Panc1 (cell line): ENCODE measurements at regions not wholly inside any gene's neighbourhood (a gene's known extent, or its start where the extent isn't known, plus 50 kb on each side); places are given as distances from the start of the nearest gene placed in this dataset.

Source experiments
- ATAC-seq: fragments of 200-7000 bp; cut with Tn5 transposase; 2 replicates; pipeline ENCODE4 v1.9.1; 2020; ENCODE audit warnings: mild to moderate bottlenecking, moderate library complexity
- BruUV-seq: library from RNA; stranded (reverse); fragments of 400-500 nt; replicated peaks from 2 replicates; lab custom pipeline; 2021; lab: Mats Ljungman, UMichigan
- CTCF ChIA-PET: fragments of 300-600 bp; sonication (Branson Sonifier 250); formaldehyde crosslinking; loops from one replicate; lab custom pipeline; 2022; ENCODE audit warnings: antibody characterized with exemption; lab: Charles Lee
- POLR2A ChIA-PET: fragments of 300-600 bp; sonication (Branson Sonifier 250); formaldehyde crosslinking; loops from one replicate; lab custom pipeline; 2022; ENCODE audit warnings: antibody characterized with exemption; lab: Charles Lee
- DNase-seq: peaks from one replicate; pipeline ENCODE4 v3.0.0-alpha.2; 2010; ENCODE audit warnings: low read depth, low spot score
- H3K27ac ChIP-seq: 2 replicates; pipeline ENCODE4 v1.5.1; 2011; ENCODE audit warnings: mild to moderate bottlenecking, low read length, inconsistent platforms
- H3K27me3 ChIP-seq: fragments of 200-500 bp; sonication (Bioruptor generic); 2 replicates; pipeline ENCODE4 v1.6.0; 2014; ENCODE audit warnings: low read length, inconsistent platforms; ENCODE audit not compliant: control insufficient read depth, insufficient read depth
- H3K36me3 ChIP-seq: fragments of 200-500 bp; sonication (Bioruptor generic); 2 replicates; pipeline ENCODE4 v1.5.1; 2014; ENCODE audit warnings: inconsistent platforms, mild to moderate bottlenecking, low read length, moderate library complexity; ENCODE audit not compliant: control insufficient read depth, insufficient read depth
- H3K4me1 ChIP-seq: 2 replicates; pipeline ENCODE4 v1.5.1; 2011; ENCODE audit warnings: inconsistent platforms, mild to moderate bottlenecking, low read length, moderate library complexity; ENCODE audit not compliant: control insufficient read depth, insufficient read depth
- H3K4me3 ChIP-seq, 2 experiments: 2 replicates each; pipeline ENCODE4 v1.5.1; 2011 to 2012; ENCODE audit warnings: low read depth in 2 of 2, low read length in 2 of 2, mild to moderate bottlenecking in 2 of 2, inconsistent platforms in 1 of 2, moderate library complexity in 1 of 2
- H3K9me3 ChIP-seq: fragments of 200-500 bp; sonication (Bioruptor generic); 2 replicates; pipeline ENCODE4 v1.5.1; 2014; ENCODE audit warnings: low read depth, mild to moderate bottlenecking, inconsistent platforms, low read length, moderate library complexity; ENCODE audit not compliant: control insufficient read depth, insufficient read depth
- CTCF ChIP-seq: fragments of 450-650 bp; IDR thresholded peaks from 2 replicates; pipeline ENCODE4 v1.5.1; 2017; ENCODE audit warnings: mild to moderate bottlenecking
- POLR2AphosphoS5 ChIP-seq: IDR thresholded peaks from 2 replicates; pipeline ENCODE4 v1.6.1; 2012; ENCODE audit warnings: mild to moderate bottlenecking, low read depth, low read length, moderate library complexity
- REST ChIP-seq, 2 experiments: IDR thresholded peaks; 2 replicates each; pipeline ENCODE4 v1.6.1; 2011 to 2012; ENCODE audit warnings: low read depth in 2 of 2, control low read depth in 1 of 2, low read length in 1 of 2, mild to moderate bottlenecking in 1 of 2, moderate library complexity in 1 of 2; ENCODE audit not compliant: insufficient read depth in 1 of 2
- SIN3A ChIP-seq: IDR thresholded peaks from 2 replicates; pipeline ENCODE4 v1.6.1; 2012; ENCODE audit warnings: low read depth, mild to moderate bottlenecking, low read length, moderate library complexity, borderline replicate concordance; ENCODE audit not compliant: insufficient read depth
- TCF7L2 ChIP-seq: IDR thresholded peaks from 2 replicates; pipeline ENCODE4 v1.6.1; 2011; ENCODE audit warnings: mild to moderate bottlenecking, low read depth, low read length, inconsistent platforms
- in situ Hi-C: cut with HindIII; loops from 2 replicates; pipeline ENCODE4 v1.10.0; 2016; ENCODE audit warnings: low sequenced_read_pairs, low pct_unique_long_range_greater_than_20kb
- intact Hi-C: fragments of 100-400 bp; cut with micrococcal nuclease; formaldehyde crosslinking; loops from one replicate; pipeline ENCODE4 v1.10.0; 2022; ENCODE audit not compliant: unreplicated experiment

GRCh38 chr12:85568395-85569103 lies 267.7 kb downstream of the RASSF9 start:
- CTCF ChIA-PET: interaction anchor here (0.6 kb wide), 1 partner anchor 658 kb away, joined by 4 read pairs; no protein-coding TSS in a partner anchor

GRCh38 chr12:85569261-85569660 lies 266.9 kb downstream of the RASSF9 start:
- Histone ChIP-seq H3K27ac (no peak overlapping the region), H3K27me3 (no peaks in the 10 kb centered on the region), H3K9me3 (no peaks in the 10 kb centered on the region), H3K4me1 (no peaks in the 10 kb centered on the region), H3K36me3 (no peaks in the 10 kb centered on the region), H3K4me3 (no peak overlapping the region)
- no TSS peak for BruUV-seq
- DNase-seq (no peak), ATAC-seq (no peak)
- in situ Hi-C loops: no loop called here
- ChIA-PET POLR2A (no interaction called here), CTCF (no interaction called here)
- intact Hi-C loops: no loop called here
- TF ChIP-seq SIN3A: no peak
- no peak for TF ChIP-seq TCF7L2
- TF ChIP-seq POLR2AphosphoS5: no peak

More at GRCh38 chr12:85568395-85569103, 267.7 kb downstream of the RASSF9 start:
- POLR2A ChIA-PET: no interaction called here
- intact Hi-C loops (no loop called here), in situ Hi-C loops (no loop called here)
- no peak for TF ChIP-seq TCF7L2
- TF ChIP-seq SIN3A: no peak
- TF ChIP-seq REST (IDR thresholded peaks at IDR 0.05; ENCODE audit: insufficient read depth in 1 of 2, low read depth in 2 of 2, low read length in 1 of 2): no peak
- no peak for TF ChIP-seq CTCF
- H3K27ac ChIP-seq: no peak overlapping the region
- no peak for DNase-seq
- H3K4me3 ChIP-seq: no peak overlapping the region
- no peaks in the 10 kb centered on the region for H3K9me3 ChIP-seq
- no peaks in the 10 kb centered on the region for H3K4me1 ChIP-seq
- no peaks in the 10 kb centered on the region for H3K27me3 ChIP-seq
- no TSS peak for BruUV-seq
- no peaks in the 10 kb centered on the region for H3K36me3 ChIP-seq
- ATAC-seq: no peak

- in situ Hi-C loops: no loop called here
- Histone ChIP-seq H3K4me3 (no peak overlapping the region), H3K9me3 (no peaks in the 10 kb centered on the region), H3K27me3 (no peaks in the 10 kb centered on the region), H3K4me1 (no peaks in the 10 kb centered on the region), H3K36me3 (no peaks in the 10 kb centered on the region), H3K27ac (no peak overlapping the region)
- ChIA-PET CTCF (interaction anchor here (0.6 kb wide), 1 partner anchor 252 kb away, joined by 5 read pairs; no protein-coding TSS in a partner anchor), POLR2A (no interaction called here)
- no TSS peak for BruUV-seq
- TF ChIP-seq SIN3A: no peak
- TF ChIP-seq REST (IDR thresholded peaks at IDR 0.05; ENCODE audit: insufficient read depth in 1 of 2, low read depth in 2 of 2, low read length in 1 of 2): no peak
- TF ChIP-seq TCF7L2: no peak
- TF ChIP-seq CTCF: no peak
- TF ChIP-seq POLR2AphosphoS5: no peak
- ATAC-seq (no peak), DNase-seq (no peak)
- intact Hi-C loops: loop anchor here (10.0 kb wide), 1 partner anchor 98 kb away; no protein-coding TSS in a partner anchor
Measured at GRCh38 chr12:85572956-85573355, 263.3 kb downstream of the RASSF9 start.
